ENCODE measurements at regions not wholly inside any gene's neighbourhood (a gene's known extent, or its start where the extent isn't known, plus 50 kb on each side); places are given as distances from the start of the nearest gene placed in this dataset.

- no peak for DNase-seq (ENCODE audit: low read depth in 2 of 2)
These were observed 453.3 kb downstream of the RFPL4B start for GRCh38 chr6:112800439-112800838.

GRCh38 chr6:112800916-112801315 is 453.8 kb downstream of the RFPL4B start:
- DNase-seq (ENCODE audit: low read depth in 2 of 2) = no peak

GRCh38 chr6:112801468-112802080 is 454.4 kb downstream of the RFPL4B start:
- DNase-seq (ENCODE audit: low read depth in 2 of 2) = no peak

GRCh38 chr6:112802144-112802543 is 455.0 kb downstream of the RFPL4B start:
- no peak for DNase-seq (ENCODE audit: low read depth in 2 of 2)

- DNase-seq (ENCODE audit: low read depth in 2 of 2) = no peak
These were observed 457.7 kb downstream of the RFPL4B start for GRCh38 chr6:112804638-112805330.

GRCh38 chr6:112806163-112806865 is 459.2 kb downstream of the RFPL4B start:
- DNase-seq (ENCODE audit: low read depth in 2 of 2) = no peak

- no peak for DNase-seq (ENCODE audit: low read depth in 2 of 2)
These were observed 474.3 kb downstream of the RFPL4B start for GRCh38 chr6:112821476-112821875.

GRCh38 chr6:112822769-112823168 is 475.6 kb downstream of the RFPL4B start:
- no peak for DNase-seq (ENCODE audit: low read depth in 2 of 2)

GRCh38 chr6:112827793-112828192 is 480.7 kb downstream of the RFPL4B start:
- DNase-seq (ENCODE audit: low read depth in 2 of 2) = no peak

GRCh38 chr6:112831022-112831421 is 483.9 kb downstream of the RFPL4B start:
- DNase-seq (ENCODE audit: low read depth in 2 of 2) = no peak

GRCh38 chr6:112833581-112834131 is 486.5 kb downstream of the RFPL4B start:
- no peak for DNase-seq (ENCODE audit: low read depth in 2 of 2)

GRCh38 chr6:112835078-112835477 is 487.9 kb downstream of the RFPL4B start:
- no peak for DNase-seq (ENCODE audit: low read depth in 2 of 2)

- DNase-seq (ENCODE audit: low read depth in 2 of 2) = no peak
These were observed 492.4 kb downstream of the RFPL4B start for GRCh38 chr6:112839525-112839961.

GRCh38 chr6:112841553-112842329 is 494.6 kb downstream of the RFPL4B start:
- DNase-seq (ENCODE audit: low read depth in 2 of 2) = no peak

- no peak for DNase-seq (ENCODE audit: low read depth in 2 of 2)
These were observed 495.2 kb downstream of the RFPL4B start for GRCh38 chr6:112842330-112842685.

- DNase-seq (ENCODE audit: low read depth in 2 of 2) = no peak
These were observed 499.6 kb downstream of the RFPL4B start for GRCh38 chr6:112846681-112847080.

GRCh38 chr6:112851146-112851545 is 504.0 kb downstream of the RFPL4B start:
- no peak for DNase-seq (ENCODE audit: low read depth in 2 of 2)

- no peak for DNase-seq (ENCODE audit: low read depth in 2 of 2)
These were observed 506.0 kb downstream of the RFPL4B start for GRCh38 chr6:112853162-112853561.

GRCh38 chr6:112863753-112864152 is 516.6 kb downstream of the RFPL4B start:
- no peak for DNase-seq (ENCODE audit: low read depth in 2 of 2)

- DNase-seq (ENCODE audit: low read depth in 2 of 2) = no peak
These were observed 518.0 kb downstream of the RFPL4B start for GRCh38 chr6:112865131-112865530.

- DNase-seq (ENCODE audit: low read depth in 2 of 2) = no peak
These were observed 527.8 kb downstream of the RFPL4B start for GRCh38 chr6:112874881-112875280.

Measured in stimulated activated CD8-positive, alpha-beta memory T cell treated with anti-CD3 and anti-CD28 coated beads, Interleukin-15, amount 100 ng/mL, for 48 hours (primary cell).